Breast epithelium (tissue), 3 donors: ENCODE measurements at regions not wholly inside any gene's neighbourhood (a gene's known extent, or its start where the extent isn't known, plus 50 kb on each side); places are given as distances from the start of the nearest gene placed in this dataset.

ENCODE experiments used
- POLR2AphosphoS5 ChIP-seq, 3 donors: sonication (generic); formaldehyde crosslinking; IDR thresholded peaks; one replicate each; pipeline ENCODE4 v1.6.1; 2017; ENCODE audit warnings: antibody characterized with exemption in 3 of 3
- TF ChIP-seq, protein P1 (sequence below), 3 donors: fragments of 450-650 bp; IDR thresholded peaks; one replicate each; pipeline ENCODE4 v1.5.1; 2016 to 2017; ENCODE audit warnings: antibody characterized with exemption in 3 of 3, mild to moderate bottlenecking in 3 of 3, moderate library complexity in 3 of 3

DNA sequence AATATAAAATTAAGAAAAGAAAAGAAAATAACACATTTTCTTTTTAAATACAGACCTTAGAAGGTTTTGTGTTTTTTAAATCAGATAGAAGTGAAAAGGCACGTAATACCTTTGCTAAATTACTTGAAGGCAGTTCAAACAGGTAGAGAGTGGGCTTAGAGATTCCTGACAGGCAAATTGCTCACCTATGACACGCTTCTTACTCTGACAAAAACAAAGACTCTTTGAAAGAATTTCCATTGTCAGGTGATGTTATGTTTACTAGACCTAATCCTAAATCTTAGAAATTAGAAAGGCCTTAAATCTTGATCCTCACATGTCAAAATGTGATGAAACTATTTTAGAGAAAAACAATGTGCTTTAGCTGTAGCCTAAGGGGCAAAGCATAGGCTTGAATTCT lies 522.9 kb downstream of the SOX11 start:
- TF ChIP-seq, protein P1, sequence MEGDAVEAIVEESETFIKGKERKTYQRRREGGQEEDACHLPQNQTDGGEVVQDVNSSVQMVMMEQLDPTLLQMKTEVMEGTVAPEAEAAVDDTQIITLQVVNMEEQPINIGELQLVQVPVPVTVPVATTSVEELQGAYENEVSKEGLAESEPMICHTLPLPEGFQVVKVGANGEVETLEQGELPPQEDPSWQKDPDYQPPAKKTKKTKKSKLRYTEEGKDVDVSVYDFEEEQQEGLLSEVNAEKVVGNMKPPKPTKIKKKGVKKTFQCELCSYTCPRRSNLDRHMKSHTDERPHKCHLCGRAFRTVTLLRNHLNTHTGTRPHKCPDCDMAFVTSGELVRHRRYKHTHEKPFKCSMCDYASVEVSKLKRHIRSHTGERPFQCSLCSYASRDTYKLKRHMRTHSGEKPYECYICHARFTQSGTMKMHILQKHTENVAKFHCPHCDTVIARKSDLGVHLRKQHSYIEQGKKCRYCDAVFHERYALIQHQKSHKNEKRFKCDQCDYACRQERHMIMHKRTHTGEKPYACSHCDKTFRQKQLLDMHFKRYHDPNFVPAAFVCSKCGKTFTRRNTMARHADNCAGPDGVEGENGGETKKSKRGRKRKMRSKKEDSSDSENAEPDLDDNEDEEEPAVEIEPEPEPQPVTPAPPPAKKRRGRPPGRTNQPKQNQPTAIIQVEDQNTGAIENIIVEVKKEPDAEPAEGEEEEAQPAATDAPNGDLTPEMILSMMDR (IDR thresholded peaks at IDR 0.05), result no peak
- TF ChIP-seq POLR2AphosphoS5 (IDR thresholded peaks at IDR 0.05), result no peak
